ENCODE measurements at regions not wholly inside any gene's neighbourhood (a gene's known extent, or its start where the extent isn't known, plus 50 kb on each side); places are given as distances from the start of the nearest gene placed in this dataset.
"Not testable (repeated sequence)": the region's sequence is repeated elsewhere in the genome, so short reads cannot be mapped to it uniquely, and the experiment has no call there.

DNA sequence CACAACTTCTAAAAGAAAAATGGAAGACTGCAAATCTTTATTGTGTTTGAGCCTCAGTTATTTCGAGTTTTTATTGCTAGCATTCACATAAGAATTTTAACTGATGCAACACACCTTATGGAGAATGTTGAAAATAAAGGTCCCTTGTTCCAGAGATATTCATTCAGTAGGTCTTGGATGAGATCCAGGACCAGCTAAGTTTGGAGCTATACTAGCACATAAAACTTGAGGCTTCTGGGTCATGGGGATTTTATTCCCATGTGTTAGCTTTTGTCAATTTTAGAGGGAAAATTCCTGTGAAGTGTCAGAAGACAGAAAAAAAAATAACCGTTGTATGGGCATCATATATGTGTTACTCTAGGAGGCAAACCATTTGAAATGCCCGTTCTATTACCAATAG lies 693.2 kb upstream of the MIS18BP1 start:
- DNase-seq (ENCODE audit: low spot score) (no peak), ATAC-seq (ENCODE audit: low read depth) (no peak)
- H3K4me3 ChIP-seq (ENCODE audit: severe bottlenecking) = no peak overlapping the region
- TF ChIP-seq, protein P1, sequence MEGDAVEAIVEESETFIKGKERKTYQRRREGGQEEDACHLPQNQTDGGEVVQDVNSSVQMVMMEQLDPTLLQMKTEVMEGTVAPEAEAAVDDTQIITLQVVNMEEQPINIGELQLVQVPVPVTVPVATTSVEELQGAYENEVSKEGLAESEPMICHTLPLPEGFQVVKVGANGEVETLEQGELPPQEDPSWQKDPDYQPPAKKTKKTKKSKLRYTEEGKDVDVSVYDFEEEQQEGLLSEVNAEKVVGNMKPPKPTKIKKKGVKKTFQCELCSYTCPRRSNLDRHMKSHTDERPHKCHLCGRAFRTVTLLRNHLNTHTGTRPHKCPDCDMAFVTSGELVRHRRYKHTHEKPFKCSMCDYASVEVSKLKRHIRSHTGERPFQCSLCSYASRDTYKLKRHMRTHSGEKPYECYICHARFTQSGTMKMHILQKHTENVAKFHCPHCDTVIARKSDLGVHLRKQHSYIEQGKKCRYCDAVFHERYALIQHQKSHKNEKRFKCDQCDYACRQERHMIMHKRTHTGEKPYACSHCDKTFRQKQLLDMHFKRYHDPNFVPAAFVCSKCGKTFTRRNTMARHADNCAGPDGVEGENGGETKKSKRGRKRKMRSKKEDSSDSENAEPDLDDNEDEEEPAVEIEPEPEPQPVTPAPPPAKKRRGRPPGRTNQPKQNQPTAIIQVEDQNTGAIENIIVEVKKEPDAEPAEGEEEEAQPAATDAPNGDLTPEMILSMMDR (IDR thresholded peaks at IDR 0.05; ENCODE audit: poor library complexity, severe bottlenecking) = no peak
- H3K4me1 ChIP-seq (ENCODE audit: insufficient read depth, poor library complexity, severe bottlenecking) = no peaks in the 10 kb centered on the region
- no peak overlapping the region for H3K27ac ChIP-seq (ENCODE audit: poor library complexity, severe bottlenecking)
- H3K36me3 ChIP-seq (ENCODE audit: low read depth) = no peaks in the 10 kb centered on the region
- no peaks in the 10 kb centered on the region for H3K9me3 ChIP-seq (ENCODE audit: severe bottlenecking)
- peaks cover 15% of the 10 kb centered on the region for H3K27me3 ChIP-seq (ENCODE audit: insufficient read depth, poor library complexity, severe bottlenecking)

DNA sequence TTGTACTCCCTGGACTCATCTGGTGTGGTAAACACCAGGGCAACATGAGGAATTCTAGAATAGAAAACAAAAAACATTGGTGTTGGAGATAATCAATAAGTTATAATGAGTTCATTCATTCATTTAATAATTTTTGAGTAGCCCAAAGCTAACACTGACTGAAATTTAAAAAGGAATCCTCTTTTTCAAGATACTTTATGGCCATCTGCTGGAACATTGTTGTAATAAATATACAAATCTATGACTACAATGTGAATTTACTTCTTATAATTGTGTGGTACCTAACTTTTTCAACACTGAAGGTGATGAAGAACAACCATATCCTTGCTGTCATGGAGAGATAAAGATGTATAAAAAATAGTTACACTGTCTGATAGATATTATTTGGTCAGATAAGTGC lies 687.3 kb upstream of the MIS18BP1 start:
- no peak for ATAC-seq (ENCODE audit: low read depth)
- DNase-seq (ENCODE audit: low spot score) = no peak
- TF ChIP-seq, protein P1 (IDR thresholded peaks at IDR 0.05; ENCODE audit: poor library complexity, severe bottlenecking) = peak; percentile 24
- Histone ChIP-seq H3K27me3 (ENCODE audit: insufficient read depth, poor library complexity, severe bottlenecking) (peaks cover 8% of the 10 kb centered on the region), H3K27ac (ENCODE audit: poor library complexity, severe bottlenecking) (no peak overlapping the region), H3K36me3 (ENCODE audit: low read depth) (no peaks in the 10 kb centered on the region), H3K4me3 (ENCODE audit: severe bottlenecking) (no peak overlapping the region), H3K9me3 (ENCODE audit: severe bottlenecking) (no peaks in the 10 kb centered on the region), H3K4me1 (ENCODE audit: insufficient read depth, poor library complexity, severe bottlenecking) (no peaks in the 10 kb centered on the region)

DNA sequence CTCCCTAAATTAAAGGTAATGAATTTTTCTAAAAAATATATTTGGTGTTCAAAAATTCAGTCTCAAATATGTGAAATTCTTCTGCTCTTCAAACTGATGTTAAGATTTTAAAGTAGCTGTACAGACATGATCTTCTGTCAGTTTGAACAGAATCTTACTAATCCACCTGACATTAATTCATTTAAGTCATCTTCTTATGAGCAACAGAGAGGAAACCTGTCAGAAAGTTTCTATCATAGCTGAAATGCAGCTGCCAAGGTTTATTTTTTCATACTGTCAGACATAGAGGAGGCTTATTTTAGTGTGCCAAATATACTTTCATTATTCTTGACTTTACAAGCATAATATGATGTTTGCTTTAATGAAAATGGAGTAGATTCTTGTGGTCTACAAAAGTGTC lies 686.6 kb upstream of the MIS18BP1 start:
- no peak overlapping the region for H3K4me3 ChIP-seq (ENCODE audit: severe bottlenecking)
- DNase-seq (ENCODE audit: low spot score) (no peak), ATAC-seq (ENCODE audit: low read depth) (no peak)
- H3K9me3 ChIP-seq (ENCODE audit: severe bottlenecking) = no peaks in the 10 kb centered on the region
- H3K4me1 ChIP-seq (ENCODE audit: insufficient read depth, poor library complexity, severe bottlenecking) = no peaks in the 10 kb centered on the region
- TF ChIP-seq, protein P1 (IDR thresholded peaks at IDR 0.05; ENCODE audit: poor library complexity, severe bottlenecking) = no peak
- H3K27ac ChIP-seq (ENCODE audit: poor library complexity, severe bottlenecking) = no peak overlapping the region
- H3K27me3 ChIP-seq (ENCODE audit: insufficient read depth, poor library complexity, severe bottlenecking) = peaks cover 8% of the 10 kb centered on the region
- H3K36me3 ChIP-seq (ENCODE audit: low read depth) = no peaks in the 10 kb centered on the region

DNA sequence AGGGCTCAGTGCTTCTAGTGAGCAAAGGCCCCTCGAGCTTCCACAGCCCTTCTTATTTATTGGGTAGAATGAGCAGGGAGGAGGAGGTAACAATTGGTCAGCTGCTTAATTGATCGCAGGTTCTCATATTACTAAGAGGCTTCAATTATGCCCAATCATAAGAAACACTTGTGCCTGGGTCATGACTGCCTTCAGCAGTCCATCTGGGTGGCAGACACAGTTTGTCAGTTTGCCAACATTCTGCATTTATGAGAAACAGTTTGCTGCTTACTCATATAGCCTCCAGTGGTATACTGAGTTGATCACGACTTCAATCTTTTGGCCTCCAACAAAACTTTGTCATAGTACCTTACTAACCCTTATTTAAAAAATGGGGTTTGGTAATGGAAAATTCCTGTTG lies 667.0 kb upstream of the MIS18BP1 start:
- not testable (repeated sequence) for H3K4me3 ChIP-seq (ENCODE audit: severe bottlenecking); DNase-seq (ENCODE audit: low spot score); H3K36me3 ChIP-seq (ENCODE audit: low read depth); H3K9me3 ChIP-seq (ENCODE audit: severe bottlenecking); H3K27me3 ChIP-seq (ENCODE audit: insufficient read depth, poor library complexity, severe bottlenecking)
- ATAC-seq (ENCODE audit: low read depth) = peak; percentile 77
- peaks cover 12% of the 10 kb centered on the region for H3K4me1 ChIP-seq (ENCODE audit: insufficient read depth, poor library complexity, severe bottlenecking)
- peak overlapping the region; percentile 12 for H3K27ac ChIP-seq (ENCODE audit: poor library complexity, severe bottlenecking)

DNA sequence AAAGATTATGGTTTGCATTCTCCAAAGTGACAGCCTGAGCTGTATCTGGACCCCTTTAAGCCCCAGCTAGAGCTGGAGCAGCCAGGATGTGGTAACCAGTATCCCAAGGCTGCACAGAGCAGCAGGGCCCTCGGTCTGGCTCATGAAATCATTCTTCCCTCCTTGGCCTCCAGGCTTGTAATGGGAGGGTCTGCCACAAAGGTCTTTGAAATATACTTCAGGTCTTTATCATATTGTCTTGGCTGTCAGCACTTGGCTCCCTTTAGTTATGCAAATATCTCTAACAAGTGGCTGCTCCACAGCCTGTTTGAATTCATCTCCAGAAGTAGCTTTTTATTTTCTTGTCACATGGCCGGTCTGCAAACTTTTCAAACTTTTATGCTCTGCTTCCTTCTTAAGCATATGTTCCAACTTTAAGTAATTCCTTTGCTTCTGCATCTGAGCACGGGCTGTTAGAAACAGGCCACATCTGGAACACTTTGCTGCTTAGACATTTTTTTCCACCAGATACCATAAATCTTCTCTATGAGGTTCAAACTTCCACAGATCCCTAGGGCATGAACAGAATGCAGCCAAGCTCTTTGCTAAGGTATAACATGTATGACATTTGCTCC lies 663.4 kb upstream of the MIS18BP1 start:
- Histone ChIP-seq H3K27ac (ENCODE audit: poor library complexity, severe bottlenecking) (no peak overlapping the region), H3K4me3 (ENCODE audit: severe bottlenecking) (no peak overlapping the region), H3K36me3 (ENCODE audit: low read depth) (no peaks in the 10 kb centered on the region), H3K27me3 (ENCODE audit: insufficient read depth, poor library complexity, severe bottlenecking) (no peaks in the 10 kb centered on the region), H3K4me1 (ENCODE audit: insufficient read depth, poor library complexity, severe bottlenecking) (peaks cover 12% of the 10 kb centered on the region), H3K9me3 (ENCODE audit: severe bottlenecking) (no peaks in the 10 kb centered on the region)
- ATAC-seq (ENCODE audit: low read depth) (no peak), DNase-seq (ENCODE audit: low spot score) (no peak)
- TF ChIP-seq, protein P1 (IDR thresholded peaks at IDR 0.05; ENCODE audit: poor library complexity, severe bottlenecking) = no peak
